ENCODE measurements at regions not wholly inside any gene's neighbourhood (a gene's known extent, or its start where the extent isn't known, plus 50 kb on each side); places are given as distances from the start of the nearest gene placed in this dataset.
"Not testable (repeated sequence)": the region's sequence is repeated elsewhere in the genome, so short reads cannot be mapped to it uniquely, and the experiment has no call there.

DNA sequence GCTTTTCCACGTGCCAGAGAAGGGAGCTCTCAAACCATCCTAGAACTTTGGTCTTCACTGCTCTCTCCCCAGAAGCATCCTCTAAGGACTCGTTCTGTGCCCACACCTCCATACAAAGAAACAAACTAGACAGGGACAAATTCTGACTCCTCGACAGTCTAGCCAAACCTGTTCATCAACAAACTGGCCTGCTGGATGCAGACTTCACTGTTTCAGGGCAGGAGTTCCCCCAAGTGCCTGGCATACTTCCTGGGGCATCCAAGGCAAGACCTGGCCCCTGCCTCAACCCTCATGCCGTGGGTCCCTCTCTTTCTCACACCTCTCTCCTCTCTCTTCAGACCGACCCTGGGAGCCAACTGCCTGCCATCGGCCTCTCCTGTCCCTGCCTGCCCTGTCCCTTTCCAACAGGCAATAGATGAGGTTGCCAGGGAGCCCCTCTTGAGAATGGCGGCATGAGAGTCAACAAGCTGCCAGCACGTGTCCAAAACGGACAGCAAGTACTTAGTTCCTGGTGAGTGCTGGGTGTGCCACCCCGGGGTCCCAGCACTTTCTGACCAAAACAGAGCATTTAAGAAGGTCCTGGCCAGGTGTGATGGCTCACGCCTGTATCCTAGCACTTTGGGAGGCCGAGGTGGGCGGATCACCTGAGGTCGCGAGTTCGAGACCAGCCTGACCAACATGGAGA lies 79.1 kb upstream of the HES1 start:
- Histone ChIP-seq H3K36me3 (ENCODE audit: insufficient read depth) (no peaks in the 10 kb centered on the region), H3K4me3 (ENCODE audit: low read depth, low read length) (no peak overlapping the region), H3K4me1 (ENCODE audit: insufficient read depth) (no peaks in the 10 kb centered on the region), H3K27ac (ENCODE audit: low read depth) (no peak overlapping the region)
- no peak for DNase-seq (ENCODE audit: extremely low spot score)
- WGBS, result 92% methylated on average over 16 of the region's 16 CpGs

DNA sequence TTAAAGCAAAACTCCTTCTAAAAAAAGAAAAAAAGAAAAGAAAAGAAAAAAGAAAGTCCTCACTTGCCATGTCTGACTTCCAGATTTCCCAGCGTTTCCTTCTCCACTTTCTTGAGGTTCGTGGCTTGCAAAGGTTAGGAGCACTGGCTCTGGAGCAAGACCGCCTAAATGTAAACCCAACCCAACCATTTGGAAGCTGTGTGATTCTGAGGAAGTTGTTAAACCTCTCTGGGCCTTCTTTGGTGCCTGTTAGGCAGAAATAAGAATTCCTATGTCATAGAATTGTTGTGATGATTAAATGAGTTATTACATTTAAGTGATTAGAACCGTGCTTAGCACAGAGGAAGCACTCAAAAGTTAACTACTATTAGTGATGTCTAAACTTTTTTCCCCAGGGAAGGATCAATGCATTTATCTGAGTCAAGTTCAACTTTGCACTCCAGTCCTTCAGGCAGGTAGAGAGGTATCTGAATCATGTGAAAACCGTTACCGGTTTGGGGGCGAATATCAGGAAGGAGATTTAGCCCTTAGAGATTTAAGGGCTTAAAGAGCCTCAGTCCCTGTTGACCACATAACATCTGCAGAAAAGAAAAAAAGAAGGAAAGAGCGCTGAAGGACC lies 78.3 kb upstream of the HES1 start:
- no peak for DNase-seq (ENCODE audit: extremely low spot score)
- Histone ChIP-seq H3K4me3 (ENCODE audit: low read depth, low read length) (peak overlapping the region; percentile 14), H3K36me3 (ENCODE audit: insufficient read depth) (no peaks in the 10 kb centered on the region), H3K27ac (ENCODE audit: low read depth) (no peak overlapping the region), H3K4me1 (ENCODE audit: insufficient read depth) (no peaks in the 10 kb centered on the region)
- WGBS, result 65% methylated on average over 8 of the region's 8 CpGs

DNA sequence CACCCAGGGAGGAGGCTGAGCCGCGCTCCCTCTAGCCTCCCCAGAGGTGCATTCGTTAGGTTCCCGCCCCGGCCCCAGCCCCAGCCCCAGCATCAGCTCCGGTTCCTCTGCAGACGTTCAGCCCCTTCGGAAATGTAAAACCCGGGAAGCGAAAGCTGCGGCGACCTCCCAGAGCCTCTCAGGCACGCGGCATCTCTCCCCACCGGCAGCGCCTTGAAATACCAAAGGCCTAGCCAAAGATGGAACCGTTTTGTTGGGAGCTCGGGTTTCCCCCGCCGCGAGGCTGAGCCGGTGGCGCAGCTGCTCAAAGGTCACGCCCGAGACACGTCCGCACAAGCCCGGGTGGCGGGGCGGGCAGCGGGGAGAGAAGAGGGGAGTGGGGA lies 77.8 kb upstream of the HES1 start:
- no peak overlapping the region for H3K27ac ChIP-seq (ENCODE audit: low read depth)
- 4% methylated on average over 31 of the region's 31 CpGs for WGBS

DNA sequence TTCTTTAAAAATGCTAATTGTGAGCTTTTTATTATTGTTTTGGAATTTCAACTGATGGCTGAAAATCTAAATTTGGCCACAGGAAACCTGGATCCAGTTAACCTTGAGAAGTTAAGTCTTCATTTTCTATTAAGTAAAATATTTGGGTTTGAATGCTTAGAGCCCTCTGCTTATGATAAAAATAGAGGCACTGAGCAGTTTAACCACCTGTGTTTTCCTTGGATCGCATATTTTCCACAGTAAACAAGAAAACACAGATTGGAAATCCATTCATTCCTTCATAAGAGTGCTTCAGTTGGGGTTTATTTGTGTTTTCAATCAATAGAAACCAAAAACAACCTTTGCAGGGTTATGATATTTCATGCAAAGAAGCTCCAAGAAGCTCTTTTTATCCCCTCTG lies 77.2 kb upstream of the HES1 start:
- WGBS, result 71% methylated on average over 1 of the region's 1 CpG

More for the DNA sequence above, 77.8 kb upstream of the HES1 start:
- peak overlapping the region; percentile 14 for H3K4me3 ChIP-seq (ENCODE audit: low read depth, low read length)
- no peaks in the 10 kb centered on the region for H3K36me3 ChIP-seq (ENCODE audit: insufficient read depth)
- H3K4me1 ChIP-seq (ENCODE audit: insufficient read depth), result no peaks in the 10 kb centered on the region
- no peak for DNase-seq (ENCODE audit: extremely low spot score)

DNA sequence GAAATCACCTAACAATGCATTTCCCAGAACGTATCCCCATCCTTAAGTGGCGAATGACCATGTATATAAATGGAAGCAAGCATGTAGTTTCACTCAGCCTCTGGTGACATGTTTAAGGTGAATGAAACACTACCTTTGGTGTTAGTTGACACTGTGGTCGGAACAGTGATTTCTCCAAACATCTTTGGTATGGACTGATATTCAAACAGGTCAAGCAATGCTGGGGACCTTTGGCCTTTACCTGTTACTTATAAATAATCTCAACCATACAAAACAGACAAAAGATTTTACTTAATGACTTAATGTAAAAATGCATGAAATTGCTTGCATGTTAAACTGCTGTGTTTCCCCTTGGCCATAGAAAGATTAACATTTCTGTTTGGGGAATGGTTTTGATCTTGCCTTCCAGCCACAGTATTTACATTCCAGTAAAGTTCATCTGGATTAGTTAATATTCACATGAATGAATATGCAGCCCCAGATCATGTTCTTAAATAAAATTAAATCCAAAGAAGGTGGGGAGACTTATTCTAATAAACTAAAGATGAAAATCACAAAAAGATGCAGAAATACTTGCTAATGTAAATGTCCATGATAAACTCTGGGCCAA lies 74.4 kb upstream of the HES1 start:
- Histone ChIP-seq H3K4me1 (ENCODE audit: insufficient read depth) (no peaks in the 10 kb centered on the region), H3K36me3 (ENCODE audit: insufficient read depth) (no peaks in the 10 kb centered on the region), H3K27ac (ENCODE audit: low read depth) (no peak overlapping the region), H3K4me3 (ENCODE audit: low read depth, low read length) (no peak overlapping the region)
- 94% methylated on average over 3 of the region's 3 CpGs for WGBS
- no peak for DNase-seq (ENCODE audit: extremely low spot score)

More for the DNA sequence above, 77.2 kb upstream of the HES1 start:
- H3K36me3 ChIP-seq (ENCODE audit: insufficient read depth), result no peaks in the 10 kb centered on the region
- no peak overlapping the region for H3K27ac ChIP-seq (ENCODE audit: low read depth)
- H3K4me3 ChIP-seq (ENCODE audit: low read depth, low read length), result no peak overlapping the region
- DNase-seq (ENCODE audit: extremely low spot score), result no peak
- H3K4me1 ChIP-seq (ENCODE audit: insufficient read depth), result no peaks in the 10 kb centered on the region

DNA sequence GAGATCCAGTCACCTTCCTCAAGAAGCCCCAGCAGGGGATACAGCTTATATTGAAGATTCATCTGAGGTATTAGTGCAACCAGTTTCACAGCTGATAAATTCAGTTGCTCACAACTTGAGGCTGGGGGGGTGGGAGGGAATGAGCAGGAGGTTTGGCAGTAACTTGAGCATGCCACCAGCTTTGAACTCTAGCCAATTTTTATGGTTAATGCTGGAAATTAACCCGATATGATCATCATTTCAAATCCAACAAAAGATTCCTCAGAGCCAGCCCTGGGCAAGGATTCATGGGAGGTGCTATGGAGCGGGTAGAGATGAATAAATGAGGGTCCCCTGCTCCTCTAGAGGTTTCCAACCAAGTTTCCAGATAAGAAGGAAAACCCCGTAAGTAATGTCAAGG lies 73.1 kb upstream of the HES1 start:
- DNase-seq (ENCODE audit: extremely low spot score), result no peak
- Histone ChIP-seq H3K4me1 (ENCODE audit: insufficient read depth) (no peaks in the 10 kb centered on the region), H3K4me3 (ENCODE audit: low read depth, low read length) (no peak overlapping the region), H3K27ac (ENCODE audit: low read depth) (no peak overlapping the region), H3K36me3 (ENCODE audit: insufficient read depth) (no peaks in the 10 kb centered on the region)
- WGBS, result 75% methylated on average over 3 of the region's 3 CpGs

DNA sequence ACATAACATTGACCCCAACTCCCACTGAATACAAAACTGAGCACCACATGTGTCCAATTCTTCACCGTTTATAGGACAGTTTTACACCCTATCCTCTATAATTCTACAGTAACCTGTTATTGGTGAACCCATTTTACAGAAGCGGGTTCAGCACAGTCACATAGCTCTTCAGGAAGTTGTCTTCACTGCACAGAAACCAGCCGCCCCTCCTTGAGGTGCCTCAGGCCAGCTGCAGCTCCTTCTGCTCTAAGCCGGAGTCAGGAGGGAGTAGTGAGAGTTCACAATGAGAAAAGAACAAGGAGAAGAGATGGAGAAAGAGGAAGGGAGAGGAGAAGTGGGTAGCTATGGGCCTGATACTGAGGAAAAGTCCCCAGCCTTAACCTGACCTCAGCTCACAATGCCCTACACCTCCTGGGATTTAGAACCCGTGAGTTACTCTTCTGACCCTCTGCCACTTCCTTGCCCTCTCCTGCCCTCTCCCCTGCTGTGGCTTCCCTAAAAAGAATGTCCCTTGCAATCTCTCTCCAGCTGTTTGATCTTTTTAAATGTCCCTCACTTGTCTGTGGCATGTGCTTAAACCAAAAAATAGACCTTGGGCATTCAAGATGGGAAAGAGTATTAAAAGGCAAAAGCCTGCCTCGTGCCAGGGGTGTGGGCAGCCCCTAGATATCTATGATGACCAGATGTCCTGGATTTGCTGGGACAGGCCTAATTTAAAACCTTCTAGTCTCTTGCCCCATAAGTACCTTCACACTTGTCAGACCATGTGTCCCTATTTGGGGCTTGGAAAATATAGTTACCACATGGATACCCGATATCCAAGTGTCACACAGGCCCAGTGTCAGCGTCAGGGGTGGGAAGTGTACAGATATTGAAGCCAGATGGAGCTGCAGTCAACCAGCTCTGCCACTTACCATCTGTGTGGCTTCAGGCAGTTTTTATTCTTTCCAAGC lies 71.3 kb upstream of the HES1 start:
- DNase-seq (ENCODE audit: extremely low spot score), result no peak
- no peaks in the 10 kb centered on the region for H3K4me1 ChIP-seq (ENCODE audit: insufficient read depth)
- no peak overlapping the region for H3K27ac ChIP-seq (ENCODE audit: low read depth)
- WGBS, result 91% methylated on average over 8 of the region's 8 CpGs
- H3K36me3 ChIP-seq (ENCODE audit: insufficient read depth), result no peaks in the 10 kb centered on the region
- H3K4me3 ChIP-seq (ENCODE audit: low read depth, low read length), result no peak overlapping the region

DNA sequence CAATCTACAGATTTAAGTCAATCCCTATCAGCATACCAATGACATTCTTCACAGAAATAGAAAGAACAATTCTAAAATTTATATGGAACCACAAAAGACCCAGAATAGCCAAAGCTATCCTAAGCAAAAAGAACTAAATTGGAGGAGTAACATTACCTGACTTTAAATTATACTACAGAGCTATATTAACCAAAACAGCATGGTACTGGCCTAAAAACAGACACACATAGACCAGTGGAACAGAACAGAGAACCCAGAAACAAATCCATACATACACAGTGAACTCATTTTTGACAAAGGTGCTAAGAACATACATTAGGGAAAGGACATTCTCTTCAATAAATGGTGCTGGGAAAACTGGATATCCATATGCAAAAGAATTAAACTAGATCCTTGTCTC lies 68.6 kb upstream of the HES1 start:
- H3K4me1 ChIP-seq (ENCODE audit: insufficient read depth); H3K27ac ChIP-seq (ENCODE audit: low read depth); H3K36me3 ChIP-seq (ENCODE audit: insufficient read depth); H3K4me3 ChIP-seq (ENCODE audit: low read depth, low read length); DNase-seq (ENCODE audit: extremely low spot score): not testable (repeated sequence)

DNA sequence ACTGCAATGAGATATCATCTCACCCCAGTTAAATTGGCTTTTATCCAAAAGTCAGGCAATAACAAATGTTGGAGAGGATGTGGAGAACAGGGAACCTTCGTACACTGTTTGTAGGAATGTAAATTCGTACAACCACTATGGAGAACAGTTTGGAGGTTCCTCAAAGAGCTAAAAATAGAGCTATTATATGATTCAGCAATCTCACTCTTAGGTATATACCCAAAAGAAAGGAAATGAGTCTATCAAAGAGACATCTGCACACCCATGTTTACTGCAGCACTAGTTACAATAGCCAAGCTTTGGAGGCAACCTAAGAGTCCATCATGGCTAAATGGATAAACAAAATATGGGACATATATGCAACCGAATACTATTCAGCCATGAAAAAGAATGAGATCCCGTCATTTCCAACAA lies 68.0 kb upstream of the HES1 start:
- Histone ChIP-seq H3K4me1 (ENCODE audit: insufficient read depth) (no peaks in the 10 kb centered on the region), H3K27ac (ENCODE audit: low read depth) (no peak overlapping the region), H3K4me3 (ENCODE audit: low read depth, low read length) (no peak overlapping the region), H3K36me3 (ENCODE audit: insufficient read depth) (no peaks in the 10 kb centered on the region)
- no peak for DNase-seq (ENCODE audit: extremely low spot score)
- 68% methylated on average over 4 of the region's 4 CpGs for WGBS

DNA sequence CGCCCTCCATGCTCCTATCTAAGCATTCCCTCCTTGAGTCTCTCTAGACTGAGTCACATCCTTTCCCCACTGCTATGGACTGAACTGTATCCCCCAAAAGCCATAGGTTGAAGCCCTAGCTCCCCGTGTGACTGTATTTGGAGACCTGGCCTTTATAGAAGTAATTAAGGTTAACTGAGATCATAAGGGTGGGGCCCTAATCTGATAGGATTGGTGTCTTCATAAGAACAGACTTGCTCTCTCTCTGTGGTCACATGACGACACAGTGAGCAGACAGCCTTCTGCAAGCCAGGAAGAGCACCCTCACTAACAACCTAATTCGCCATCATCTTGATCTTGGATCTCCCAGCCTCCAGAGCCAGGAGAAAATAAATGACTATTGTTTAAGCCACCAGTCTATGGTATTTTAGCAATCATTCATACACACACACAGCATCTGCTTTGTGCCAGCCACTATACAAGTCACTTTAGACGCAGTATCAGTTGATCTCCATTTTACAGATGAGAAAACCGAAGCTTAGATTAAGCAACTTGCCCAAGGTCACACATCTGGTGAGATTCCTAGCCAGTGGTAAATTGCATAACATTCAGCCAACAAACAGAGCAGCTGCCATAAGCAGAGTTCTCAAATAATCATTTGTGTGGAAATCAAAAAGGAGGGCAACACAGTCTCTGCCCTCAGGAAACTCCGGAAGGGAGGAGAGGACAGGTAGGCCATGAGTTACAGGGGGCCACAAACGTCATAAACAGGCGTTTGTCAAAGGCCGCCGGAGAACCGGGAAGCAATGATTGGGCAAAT lies 66.3 kb upstream of the HES1 start:
- H3K27ac ChIP-seq (ENCODE audit: low read depth), result no peak overlapping the region
- 93% methylated on average over 12 of the region's 12 CpGs for WGBS
- no peak for DNase-seq (ENCODE audit: extremely low spot score)

DNA sequence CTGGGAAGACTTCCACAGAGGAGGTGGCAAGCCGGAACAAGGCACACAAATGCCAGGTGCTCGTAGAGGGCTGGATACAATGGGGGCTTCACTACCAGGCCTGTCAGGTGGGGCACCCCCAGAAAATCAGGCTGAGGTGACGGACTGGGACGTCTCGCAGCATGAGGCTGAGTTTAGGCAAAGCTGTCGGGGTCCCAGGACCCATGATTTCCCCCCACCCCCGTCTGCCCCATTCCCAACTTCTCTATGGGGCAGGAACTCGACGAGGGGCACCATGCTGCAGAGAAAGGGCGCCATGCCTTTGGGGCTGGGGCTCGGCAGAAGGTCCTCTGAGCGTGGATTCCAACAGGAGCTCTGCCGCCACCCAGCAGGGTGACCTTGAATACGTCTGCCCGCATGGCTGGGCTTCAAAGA lies 65.7 kb upstream of the HES1 start:
- no peaks in the 10 kb centered on the region for H3K4me1 ChIP-seq (ENCODE audit: insufficient read depth)
- no peak overlapping the region for H3K27ac ChIP-seq (ENCODE audit: low read depth)
- H3K36me3 ChIP-seq (ENCODE audit: insufficient read depth), result no peaks in the 10 kb centered on the region
- H3K4me3 ChIP-seq (ENCODE audit: low read depth, low read length), result no peak overlapping the region
- 76% methylated on average over 15 of the region's 15 CpGs for WGBS
- DNase-seq (ENCODE audit: extremely low spot score), result no peak

More for the DNA sequence above, 66.3 kb upstream of the HES1 start:
- Histone ChIP-seq H3K4me1 (ENCODE audit: insufficient read depth) (no peaks in the 10 kb centered on the region), H3K36me3 (ENCODE audit: insufficient read depth) (no peaks in the 10 kb centered on the region), H3K4me3 (ENCODE audit: low read depth, low read length) (no peak overlapping the region)

DNA sequence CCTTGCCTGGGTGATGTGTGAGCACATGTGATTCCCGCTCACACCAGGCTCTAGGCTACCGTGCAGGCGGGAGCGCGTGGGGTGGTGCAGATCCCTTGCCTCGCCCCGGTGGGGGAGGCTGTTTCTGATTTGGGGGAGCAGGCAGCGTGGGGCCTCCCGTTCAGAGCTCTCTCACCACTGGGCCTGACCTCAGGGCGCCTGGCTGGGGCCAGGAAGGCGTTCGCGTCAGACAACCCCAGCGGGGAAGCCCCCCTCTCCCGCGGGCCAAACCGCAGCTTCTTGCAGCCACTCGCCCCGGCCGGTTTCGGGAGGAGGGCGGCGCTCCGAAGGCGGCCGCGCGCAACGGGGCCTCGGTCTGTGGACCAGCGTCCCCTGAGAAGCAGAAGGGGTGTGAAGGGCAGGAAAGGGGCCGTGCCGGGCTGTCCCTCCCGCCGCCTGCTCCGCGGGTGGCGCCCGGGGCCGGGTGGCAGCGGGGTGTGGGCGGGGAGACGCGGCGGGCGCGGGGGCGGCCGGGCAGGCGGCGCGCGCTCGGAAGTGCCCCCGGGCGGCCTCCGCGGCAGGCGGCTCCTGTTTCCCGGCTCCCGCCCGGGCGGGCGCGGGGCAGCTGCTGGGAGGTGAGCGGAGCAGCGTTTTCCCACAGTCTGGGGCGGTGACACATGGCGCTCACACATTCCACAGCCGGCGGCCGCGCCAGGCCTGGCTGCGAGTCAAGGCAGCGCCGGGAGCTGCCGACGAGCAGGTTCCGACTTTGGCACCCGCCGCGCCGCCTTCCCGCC lies 65.1 kb upstream of the HES1 start:
- Histone ChIP-seq H3K27ac (ENCODE audit: low read depth) (no peak overlapping the region), H3K4me1 (ENCODE audit: insufficient read depth) (no peaks in the 10 kb centered on the region), H3K36me3 (ENCODE audit: insufficient read depth) (no peaks in the 10 kb centered on the region), H3K4me3 (ENCODE audit: low read depth, low read length) (peak overlapping the region; percentile 46)
- DNase-seq (ENCODE audit: extremely low spot score), result no peak
- 1% methylated on average over 84 of the region's 84 CpGs for WGBS
